ENCODE measurements at regions not wholly inside any gene's neighbourhood (a gene's known extent, or its start where the extent isn't known, plus 50 kb on each side); places are given as distances from the start of the nearest gene placed in this dataset.

DNA sequence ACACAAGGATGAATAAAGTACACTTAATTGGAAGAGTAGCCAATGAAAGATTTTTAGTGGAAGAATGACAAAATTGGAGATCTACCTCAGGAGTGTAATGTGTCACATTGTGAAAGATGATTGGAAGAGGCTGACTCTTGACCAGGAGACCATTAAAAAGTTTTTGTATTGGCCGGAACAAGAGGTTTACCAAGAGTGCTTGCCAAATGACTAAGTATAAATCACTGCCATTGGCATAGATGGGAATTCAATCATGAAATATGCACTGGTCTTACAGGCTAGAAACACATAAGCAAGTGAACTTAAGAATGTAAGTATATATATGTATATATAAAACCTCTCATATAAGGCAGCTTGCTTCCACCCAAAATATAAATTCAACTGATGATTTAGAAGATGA is 58.7 kb upstream of the TFEC start:
- 82 to 92% (median 89%) methylated on average over 1 of the region's 1 CpG for WGBS, 5 donors

GRCh38 chr7:116093516-116094301 is 63.1 kb upstream of the TFEC start:
- Histone ChIP-seq H3K4me3 (no peak overlapping the region), H3K27ac (no peak overlapping the region), H3K9me3 (no peaks in the 10 kb centered on the region), H3K4me1 (no peaks in the 10 kb centered on the region), H3K27me3 (no peaks in the 10 kb centered on the region), H3K36me3 (no peaks in the 10 kb centered on the region)
- intact Hi-C loops (cut with DNase I; ENCODE audit: low total_unique reads) = no loop called here
- DNase-seq = no peak
- TF ChIP-seq EP300 (IDR thresholded peaks at IDR 0.05) (no peak), POLR2A (IDR thresholded peaks at IDR 0.05) (no peak)
- WGBS, 5 donors = 75 to 85% (median 82%) methylated on average over 4 of the region's 4 CpGs

More for the DNA sequence above, 58.7 kb upstream of the TFEC start:
- no peak for TF ChIP-seq EP300 (IDR thresholded peaks at IDR 0.05)
- TF ChIP-seq, protein P1, sequence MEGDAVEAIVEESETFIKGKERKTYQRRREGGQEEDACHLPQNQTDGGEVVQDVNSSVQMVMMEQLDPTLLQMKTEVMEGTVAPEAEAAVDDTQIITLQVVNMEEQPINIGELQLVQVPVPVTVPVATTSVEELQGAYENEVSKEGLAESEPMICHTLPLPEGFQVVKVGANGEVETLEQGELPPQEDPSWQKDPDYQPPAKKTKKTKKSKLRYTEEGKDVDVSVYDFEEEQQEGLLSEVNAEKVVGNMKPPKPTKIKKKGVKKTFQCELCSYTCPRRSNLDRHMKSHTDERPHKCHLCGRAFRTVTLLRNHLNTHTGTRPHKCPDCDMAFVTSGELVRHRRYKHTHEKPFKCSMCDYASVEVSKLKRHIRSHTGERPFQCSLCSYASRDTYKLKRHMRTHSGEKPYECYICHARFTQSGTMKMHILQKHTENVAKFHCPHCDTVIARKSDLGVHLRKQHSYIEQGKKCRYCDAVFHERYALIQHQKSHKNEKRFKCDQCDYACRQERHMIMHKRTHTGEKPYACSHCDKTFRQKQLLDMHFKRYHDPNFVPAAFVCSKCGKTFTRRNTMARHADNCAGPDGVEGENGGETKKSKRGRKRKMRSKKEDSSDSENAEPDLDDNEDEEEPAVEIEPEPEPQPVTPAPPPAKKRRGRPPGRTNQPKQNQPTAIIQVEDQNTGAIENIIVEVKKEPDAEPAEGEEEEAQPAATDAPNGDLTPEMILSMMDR (IDR thresholded peaks at IDR 0.05) = no peak
- TF ChIP-seq POLR2AphosphoS5 (IDR thresholded peaks at IDR 0.05) = no peak
- no peak for TF ChIP-seq POLR2A (IDR thresholded peaks at IDR 0.05)
- H3K36me3 ChIP-seq = no peaks in the 10 kb centered on the region
- no peaks in the 10 kb centered on the region for H3K9me3 ChIP-seq
- H3K4me3 ChIP-seq = no peak overlapping the region
- no peak overlapping the region for H3K27ac ChIP-seq
- intact Hi-C loops (cut with DNase I; ENCODE audit: low total_unique reads) = no loop called here
- H3K4me1 ChIP-seq = no peaks in the 10 kb centered on the region
- DNase-seq = no peak
- H3K27me3 ChIP-seq = no peaks in the 10 kb centered on the region

GRCh38 chr7:116095396-116095795 is 64.8 kb upstream of the TFEC start:
- no peak for TF ChIP-seq EP300 (IDR thresholded peaks at IDR 0.05)
- TF ChIP-seq, protein P1 (IDR thresholded peaks at IDR 0.05) = no peak
- no peak for DNase-seq
- no peaks in the 10 kb centered on the region for H3K9me3 ChIP-seq
- H3K36me3 ChIP-seq = no peaks in the 10 kb centered on the region
- no peaks in the 10 kb centered on the region for H3K4me1 ChIP-seq
- no peak overlapping the region for H3K27ac ChIP-seq
- H3K27me3 ChIP-seq = no peaks in the 10 kb centered on the region
- 78 to 87% (median 80%) methylated on average over 2 of the region's 2 CpGs for WGBS, 5 donors
- intact Hi-C loops (cut with DNase I; ENCODE audit: low total_unique reads) = no loop called here
- H3K4me3 ChIP-seq = no peak overlapping the region

GRCh38 chr7:116097365-116098009 is 66.9 kb upstream of the TFEC start:
- TF ChIP-seq, protein P1 (IDR thresholded peaks at IDR 0.05) = no peak
- TF ChIP-seq POLR2AphosphoS5 (IDR thresholded peaks at IDR 0.05) (no peak), EP300 (IDR thresholded peaks at IDR 0.05) (no peak), POLR2A (IDR thresholded peaks at IDR 0.05) (no peak)
- 61 to 76% (median 71%) methylated on average over 4 of the region's 4 CpGs for WGBS, 5 donors
- Histone ChIP-seq H3K27ac (no peak overlapping the region), H3K4me1 (no peaks in the 10 kb centered on the region), H3K4me3 (no peak overlapping the region), H3K36me3 (no peaks in the 10 kb centered on the region), H3K9me3 (no peaks in the 10 kb centered on the region), H3K27me3 (no peaks in the 10 kb centered on the region)
- intact Hi-C loops (cut with DNase I; ENCODE audit: low total_unique reads) = no loop called here
- no peak for DNase-seq

- intact Hi-C loops (cut with DNase I; ENCODE audit: low total_unique reads) = no loop called here
- Histone ChIP-seq H3K4me3 (no peak overlapping the region), H3K27ac (no peak overlapping the region)
Measured at GRCh38 chr7:116098175-116098574, 67.6 kb upstream of the TFEC start.

More at GRCh38 chr7:116098175-116098574, 67.6 kb upstream of the TFEC start:
- DNase-seq = no peak
- H3K27me3 ChIP-seq = no peaks in the 10 kb centered on the region
- H3K9me3 ChIP-seq = no peaks in the 10 kb centered on the region
- no peaks in the 10 kb centered on the region for H3K36me3 ChIP-seq
- no peaks in the 10 kb centered on the region for H3K4me1 ChIP-seq
- WGBS, 5 donors = 91 to 96% (median 93%) methylated on average over 12 of the region's 12 CpGs
- TF ChIP-seq, protein P1 (IDR thresholded peaks at IDR 0.05) = no peak
- TF ChIP-seq EP300 (IDR thresholded peaks at IDR 0.05) (no peak), POLR2A (IDR thresholded peaks at IDR 0.05) (no peak), POLR2AphosphoS5 (IDR thresholded peaks at IDR 0.05) (no peak)

Measured in stomach (tissue), 8 donors.